A549 (cell line): ENCODE measurements at regions not wholly inside any gene's neighbourhood (a gene's known extent, or its start where the extent isn't known, plus 50 kb on each side); places are given as distances from the start of the nearest gene placed in this dataset.

ENCODE experiments used
- ATAC-seq, 2 experiments: fragments of 200-7000 bp in 1 of 2; fragments of >200 bp in 1 of 2; cut with Nextera tagmentation in 1 of 2; cut with Tn5 transposase in 1 of 2; 3 replicates each; pipeline versions ENCODE4 v1.8.0 to v1.9.1; 2018 to 2020; ENCODE audit warnings: mild to moderate bottlenecking in 1 of 2, moderate library complexity in 1 of 2
- CTCF ChIA-PET: fragments of 300-600 bp; sonication (Branson Sonifier 250); formaldehyde crosslinking; extraction: SDS; loops from one replicate; lab custom pipeline; 2021; ENCODE audit warnings: antibody characterized with exemption, inconsistent platforms; lab: Yijun Ruan, JAX
- POLR2A ChIA-PET: fragments of 350-600 bp; formaldehyde crosslinking; extraction: SDS; loops from one replicate; lab custom pipeline; 2021; ENCODE audit warnings: antibody characterized with exemption, inconsistent platforms; lab: Yijun Ruan, JAX
- DNase-seq, 2 experiments: peaks; one replicate each; pipeline versions ENCODE4 v3.0.0 to v3.0.0-alpha.2; 2011 to 2016; ENCODE audit warnings: low read depth in 1 of 2, low spot score in 1 of 2
- FAIRE-seq: peaks from 2 replicates; lab custom pipeline; 2011; peaks lifted over from hg19 to GRCh38; lab: Jason Lieb, UNC
- H3K27ac ChIP-seq, 2 experiments: fragments of >200 bp; sonication (Bioruptor Twin); formaldehyde crosslinking; 3 replicates each; pipeline ENCODE4 v1.5.1; 2016 to 2017
- H3K4me1 ChIP-seq: fragments of >200 bp; sonication (Bioruptor Twin); formaldehyde crosslinking; 3 replicates; pipeline ENCODE4 v1.6.1; 2016
- H3K4me2 ChIP-seq: fragments of >200 bp; sonication (Bioruptor Twin); formaldehyde crosslinking; 3 replicates; pipeline ENCODE4 v1.6.1; 2016
- H3K4me3 ChIP-seq: fragments of >200 bp; sonication (Bioruptor Twin); formaldehyde crosslinking; 3 replicates; pipeline ENCODE4 v1.5.1; 2016
- H3K9me3 ChIP-seq: fragments of >200 bp; sonication (Bioruptor Twin); formaldehyde crosslinking; 3 replicates; pipeline ENCODE4 v1.6.1; 2016
- BHLHE40 ChIP-seq: IDR thresholded peaks from 2 replicates; pipeline ENCODE4 v1.6.1; 2012; ENCODE audit warnings: low read depth, low read length, inconsistent platforms
- CHD2 ChIP-seq: fragments of 150-350 bp; IDR thresholded peaks from 2 replicates; pipeline ENCODE4 v1.6.1; 2014; ENCODE audit warnings: low read length; ENCODE audit not compliant: partially characterized antibody
- EHF ChIP-seq: fragments of 250-450 bp; sonication (Bioruptor Pico); IDR thresholded peaks from 2 replicates; pipeline ENCODE4 v1.5.0; 2020; ENCODE audit warnings: mild to moderate bottlenecking
- EP300 ChIP-seq, 2 experiments: fragments of >200 bp; sonication (Bioruptor Twin); formaldehyde crosslinking; IDR thresholded peaks; 2 replicates in 1 of 2; 3 replicates in 1 of 2; pipeline ENCODE4 v1.6.1; 2016 to 2017
- ESRRA ChIP-seq: fragments of 150-350 bp; IDR thresholded peaks from 2 replicates; pipeline ENCODE4 v1.6.1; 2014; ENCODE audit warnings: mild to moderate bottlenecking, low read length, borderline replicate concordance
- FOSL2 ChIP-seq, 2 experiments: fragments of 450-650 bp in 1 of 2; fragments of >200 bp in 1 of 2; sonication (Bioruptor Twin) in 1 of 2; formaldehyde crosslinking; IDR thresholded peaks; 2 replicates each; pipeline versions ENCODE4 v1.5.0 to v1.6.1; 2016 to 2020; ENCODE audit warnings: mild to moderate bottlenecking in 1 of 2, moderate library complexity in 1 of 2
- FOXS1 ChIP-seq: fragments of 250-450 bp; sonication (Bioruptor Pico); IDR thresholded peaks from 2 replicates; pipeline ENCODE4 v1.5.0; 2020; ENCODE audit warnings: mild to moderate bottlenecking, moderate library complexity
- HOXA7 ChIP-seq: fragments of 250-450 bp; sonication (Bioruptor Pico); IDR thresholded peaks from 2 replicates; pipeline ENCODE4 v1.5.0; 2020; ENCODE audit warnings: mild to moderate bottlenecking, moderate library complexity
- HOXB5 ChIP-seq: fragments of 250-450 bp; sonication (Bioruptor Pico); IDR thresholded peaks from 2 replicates; pipeline ENCODE4 v1.5.0; 2020; ENCODE audit warnings: mild to moderate bottlenecking, moderate library complexity
- JUN ChIP-seq, 2 experiments: fragments of >200 bp; sonication (Bioruptor Twin); formaldehyde crosslinking; IDR thresholded peaks; 2 replicates in 1 of 2; 3 replicates in 1 of 2; pipeline ENCODE4 v1.6.1; 2016 to 2017
- MAFK ChIP-seq: fragments of 450-650 bp; IDR thresholded peaks from 2 replicates; pipeline ENCODE4 v1.6.1; 2014; ENCODE audit not compliant: partially characterized antibody
- MAX ChIP-seq: IDR thresholded peaks from 2 replicates; pipeline ENCODE4 v1.6.1; 2012
- MAZ ChIP-seq: fragments of 150-350 bp; IDR thresholded peaks from 2 replicates; pipeline ENCODE4 v1.6.1; 2014; ENCODE audit warnings: antibody characterized with exemption, low read depth, low read length, borderline replicate concordance
- MYC ChIP-seq: IDR thresholded peaks from 2 replicates; pipeline ENCODE4 v1.6.1; 2012; ENCODE audit warnings: mild to moderate bottlenecking, inconsistent platforms, low read length, improper control_type of control experiment, borderline replicate concordance
- NPAS2 ChIP-seq: fragments of 250-450 bp; sonication (Bioruptor Pico); IDR thresholded peaks from 2 replicates; pipeline ENCODE4 v1.8.0; 2022; ENCODE audit warnings: mild to moderate bottlenecking, moderate library complexity, borderline replicate concordance
- POLR2AphosphoS2 ChIP-seq: conservative IDR thresholded peaks from 2 replicates; pipeline ENCODE4 v1.6.1; 2012; ENCODE audit warnings: low read length, improper control_type of control experiment, inconsistent platforms
- RAD21 ChIP-seq, 2 experiments: fragments of >200 bp in 1 of 2; sonication (Bioruptor Twin) in 1 of 2; formaldehyde crosslinking in 1 of 2; IDR thresholded peaks in 1 of 2; conservative IDR thresholded peaks in 1 of 2; 2 replicates in 1 of 2; 3 replicates in 1 of 2; pipeline ENCODE4 v1.6.1; 2012 to 2018; ENCODE audit warnings: inconsistent platforms in 1 of 2
- REST ChIP-seq: fragments of 200-600 bp; sonication (generic); IDR thresholded peaks from 2 replicates; pipeline ENCODE4 v1.6.1; 2016; ENCODE audit warnings: antibody characterized with exemption, mild to moderate bottlenecking, moderate library complexity
- RNF2 ChIP-seq: fragments of 200-600 bp; sonication (generic); IDR thresholded peaks from 2 replicates; pipeline ENCODE4 v1.6.1; 2016; ENCODE audit warnings: low read depth, mild to moderate bottlenecking, antibody characterized with exemption, moderate library complexity, borderline replicate concordance
- SMC3 ChIP-seq: fragments of >200 bp; sonication (Bioruptor Twin); formaldehyde crosslinking; IDR thresholded peaks from 3 replicates; pipeline ENCODE4 v1.6.1; 2018; ENCODE audit warnings: inconsistent platforms
- TFCP2L1 ChIP-seq: fragments of 250-450 bp; sonication (Bioruptor Pico); IDR thresholded peaks from 2 replicates; pipeline ENCODE4 v1.5.0; 2021; ENCODE audit warnings: mild to moderate bottlenecking
- USF2 ChIP-seq: fragments of 450-650 bp; IDR thresholded peaks from 2 replicates; pipeline ENCODE4 v1.6.1; 2014; ENCODE audit warnings: antibody characterized with exemption
- WGBS: methylation state at CpG from one replicate; pipeline ENCODE4 v1.1.6; 2017; ENCODE audit errors: missing lambda C conversion rate; 5-methylcytosine and 5-hydroxymethylcytosine counted together

GRCh38 chr1:157272264-157272663 lies 134.1 kb upstream of the ETV3 start:
- no peak for FAIRE-seq
- H3K4me1 ChIP-seq = 0 out of 3 replicates have a peak, but pooled peaks cover 4% of the 10 kb centered on the region
- TF ChIP-seq RNF2 = no peak
- TF ChIP-seq MAFK = no peak
- no peak for TF ChIP-seq RAD21 (conservative IDR thresholded peaks at IDR 0.05 in 1 of 2, IDR thresholded peaks at IDR 0.05 in 1 of 2)
- TF ChIP-seq JUN (IDR thresholded peaks at IDR 0.05) = no peak
- no peak for TF ChIP-seq FOXS1
- TF ChIP-seq NPAS2 (CRISPR knock-in tag) = no peak
- TF ChIP-seq, all 56 proteins: peak for 0
- ATAC-seq = no peak
- Histone ChIP-seq H3K4me3 (no peak overlapping the region), H3K27ac (no peak overlapping the region), H3K4me2 (no peak overlapping the region), H3K9me3 (no peaks in the 10 kb centered on the region)
- POLR2A ChIA-PET = no interaction called here
- CTCF ChIA-PET = interaction anchor here (1.6 kb wide), 1 partner anchor 11 kb away, joined by 4 read pairs; no protein-coding TSS in a partner anchor
- DNase-seq = no peak

- Histone ChIP-seq H3K4me2 (no peak overlapping the region), H3K4me1 (0 out of 3 replicates have a peak, but pooled peaks cover 4% of the 10 kb centered on the region), H3K4me3 (no peak overlapping the region), H3K9me3 (no peaks in the 10 kb centered on the region), H3K27ac (no peak overlapping the region)
- ATAC-seq = no peak
- POLR2A ChIA-PET = no interaction called here
- no peak for TF ChIP-seq HOXB5
- no peak for TF ChIP-seq EHF (CRISPR knock-in tag)
- no peak for TF ChIP-seq POLR2AphosphoS2
- TF ChIP-seq SMC3 = no peak
- no peak for TF ChIP-seq HOXA7
- TF ChIP-seq TFCP2L1 (CRISPR knock-in tag) = no peak
- TF ChIP-seq NPAS2 (CRISPR knock-in tag) = no peak
- no peak for TF ChIP-seq FOSL2 (IDR thresholded peaks at IDR 0.05)
- no peak for TF ChIP-seq FOSL2 (CRISPR knock-in tag; IDR thresholded peaks at IDR 0.05)
- no peak for TF ChIP-seq MAX
- no peak for TF ChIP-seq CHD2
- no peak for TF ChIP-seq EP300 (IDR thresholded peaks at IDR 0.05)
- TF ChIP-seq BHLHE40 = no peak
- TF ChIP-seq MYC = no peak
- TF ChIP-seq USF2 = no peak
- no peak for TF ChIP-seq ESRRA
- no peak for TF ChIP-seq MAZ
- no peak for TF ChIP-seq REST
- WGBS = 28% methylated on average over 4 of the region's 4 CpGs
- FAIRE-seq = no peak
- CTCF ChIA-PET = no interaction called here
- no peak for DNase-seq
Measured at GRCh38 chr1:157270705-157271274, 132.6 kb upstream of the ETV3 start.
